Suppressor macrophage treated with lipopolysaccharide for 1 hour (primary cell): ENCODE measurements at regions not wholly inside any gene's neighbourhood (a gene's known extent, or its start where the extent isn't known, plus 50 kb on each side); places are given as distances from the start of the nearest gene placed in this dataset.

Source experiments
- DNase-seq, 3 donors: peaks; one replicate each; pipeline ENCODE4 v3.0.0-alpha.2; 2020 to 2022

- no peak for DNase-seq
Measured at GRCh38 chr1:218775501-218776021, 398.1 kb upstream of the LYPLAL1 start.

- DNase-seq: no peak
Measured at GRCh38 chr1:218778257-218779126, 395.2 kb upstream of the LYPLAL1 start.

GRCh38 chr1:218779341-218780100, 394.2 kb upstream of the LYPLAL1 start:
- DNase-seq: no peak

- DNase-seq: no peak
Measured at GRCh38 chr1:218783131-218783530, 390.5 kb upstream of the LYPLAL1 start.

- DNase-seq: no peak
Measured at GRCh38 chr1:218783916-218784315, 389.8 kb upstream of the LYPLAL1 start.

DNA sequence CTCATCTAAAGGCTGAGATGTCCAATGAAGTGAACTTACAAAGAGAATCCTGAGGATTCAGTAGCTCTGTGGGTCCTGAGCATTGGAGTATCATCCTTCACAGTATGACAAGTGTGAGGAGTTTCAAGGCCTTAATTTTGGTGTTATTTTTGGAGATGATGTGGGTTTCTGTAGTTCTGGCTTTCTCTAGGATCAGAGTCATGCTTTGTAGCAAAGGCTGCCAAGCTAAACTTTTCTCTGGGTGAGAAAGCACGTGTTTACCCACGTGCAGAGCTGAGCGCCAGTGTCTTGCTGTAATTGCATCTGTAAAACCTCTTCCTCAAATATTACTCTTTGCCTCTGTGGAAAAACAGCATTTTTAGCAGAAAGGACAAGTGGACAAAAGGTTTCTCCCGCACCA, 387.8 kb upstream of the LYPLAL1 start:
- no peak for DNase-seq

- DNase-seq: no peak
Measured at GRCh38 chr1:218787826-218788225, 385.9 kb upstream of the LYPLAL1 start.

DNA sequence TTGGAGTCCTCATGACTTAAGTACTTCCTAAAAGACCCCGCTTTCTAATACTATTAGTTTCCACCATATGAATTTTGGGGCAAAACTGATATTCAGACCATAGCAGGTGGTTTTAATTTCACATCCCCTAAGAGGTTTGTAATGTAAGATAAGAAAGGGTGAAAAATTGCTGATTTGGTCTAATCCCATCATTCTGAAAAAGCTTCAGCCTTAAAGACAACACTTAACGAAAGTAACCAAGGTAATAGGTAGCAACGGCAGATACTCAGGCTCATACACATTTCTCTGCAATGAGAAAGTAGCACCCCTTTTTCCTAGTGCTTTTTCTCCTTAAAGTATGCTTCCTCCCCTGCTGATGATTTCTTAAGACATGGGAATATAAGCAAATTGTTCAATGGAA, 376.9 kb upstream of the LYPLAL1 start:
- no peak for DNase-seq

GRCh38 chr1:218802799-218803198, 370.9 kb upstream of the LYPLAL1 start:
- no peak for DNase-seq

- DNase-seq: no peak
Measured at GRCh38 chr1:218803351-218803997, 370.2 kb upstream of the LYPLAL1 start.

- no peak for DNase-seq
Measured at GRCh38 chr1:218804014-218804785, 369.5 kb upstream of the LYPLAL1 start.

- DNase-seq: no peak
Measured at GRCh38 chr1:218809061-218809460, 364.6 kb upstream of the LYPLAL1 start.

GRCh38 chr1:218809625-218810024, 364.1 kb upstream of the LYPLAL1 start:
- no peak for DNase-seq

GRCh38 chr1:218810306-218810705, 363.4 kb upstream of the LYPLAL1 start:
- no peak for DNase-seq

GRCh38 chr1:218811497-218811896, 362.2 kb upstream of the LYPLAL1 start:
- no peak for DNase-seq

DNA sequence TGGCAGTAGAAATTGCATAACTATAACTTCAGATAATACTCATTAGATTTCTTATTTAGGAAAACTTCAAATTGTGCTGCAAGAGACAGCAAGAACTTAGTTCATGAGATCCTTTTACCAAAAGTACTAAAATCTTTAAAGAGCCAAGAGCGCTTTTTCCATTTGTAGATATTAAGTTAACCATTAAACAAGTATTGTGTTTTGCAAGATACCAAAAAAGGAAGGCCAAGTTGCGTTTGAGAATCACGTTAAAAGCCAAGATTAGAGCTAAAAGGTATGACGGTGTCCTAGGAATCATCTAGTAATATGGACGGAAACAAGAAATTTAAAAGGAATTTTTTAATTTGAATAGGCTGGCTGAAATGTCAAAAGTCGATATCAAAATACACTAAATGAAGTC, 361.3 kb upstream of the LYPLAL1 start:
- no peak for DNase-seq

DNA sequence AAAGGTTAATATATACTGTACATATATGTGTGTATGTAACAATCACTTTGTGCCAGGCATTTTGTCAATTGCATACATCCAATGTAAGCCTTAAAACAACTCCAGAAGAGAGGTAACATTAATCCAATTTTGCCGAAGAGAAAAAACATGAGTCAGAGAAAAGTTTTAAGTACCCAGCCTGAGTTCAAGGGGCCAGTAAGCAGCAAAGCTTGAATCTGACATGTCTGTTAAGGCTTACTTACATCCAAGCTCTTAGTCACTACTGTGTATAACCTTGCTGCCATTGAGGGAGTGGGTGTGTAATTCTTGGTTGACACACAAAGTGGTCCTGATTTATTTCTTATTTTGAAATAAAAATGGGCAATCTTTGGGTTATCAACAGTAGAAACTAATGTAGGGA, 360.4 kb upstream of the LYPLAL1 start:
- DNase-seq: no peak

DNA sequence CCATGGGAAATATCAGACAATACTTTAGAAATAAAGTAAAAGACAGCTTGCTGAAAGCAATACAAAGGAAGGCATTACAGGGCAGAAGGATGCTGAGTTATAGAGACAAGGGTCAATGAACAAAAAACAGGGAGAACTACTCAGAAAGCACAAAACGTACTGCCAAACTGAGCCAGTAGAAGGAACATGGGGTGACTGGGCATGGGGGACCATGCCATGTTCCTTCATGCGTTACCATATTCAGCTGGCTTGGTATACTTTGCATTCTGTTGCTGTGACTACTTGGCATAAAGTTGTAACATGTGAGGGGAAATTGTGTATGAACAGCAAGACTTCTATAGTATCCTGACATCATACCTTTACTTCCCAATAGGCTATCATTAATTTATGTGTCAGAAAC, 358.6 kb upstream of the LYPLAL1 start:
- no peak for DNase-seq

GRCh38 chr1:218817071-218817470, 356.6 kb upstream of the LYPLAL1 start:
- DNase-seq: no peak

GRCh38 chr1:218817691-218818465, 355.8 kb upstream of the LYPLAL1 start:
- DNase-seq: no peak

- no peak for DNase-seq
Measured at GRCh38 chr1:218823291-218823900, 350.3 kb upstream of the LYPLAL1 start.
